ENCODE measurements at regions not wholly inside any gene's neighbourhood (a gene's known extent, or its start where the extent isn't known, plus 50 kb on each side); places are given as distances from the start of the nearest gene placed in this dataset.

- H3K27ac Mint-ChIP-seq (ENCODE audit: unreplicated experiment): no peak overlapping the region
- no peaks in the 10 kb centered on the region for H3K79me2 ChIP-seq (ENCODE audit: insufficient read depth, low read length)
- H3K27me3 ChIP-seq (ENCODE audit: insufficient read depth, low read length): no peaks in the 10 kb centered on the region
- H3K9me3 ChIP-seq (ENCODE audit: insufficient read depth, low read depth, low read length): no peaks in the 10 kb centered on the region
- H3K36me3 Mint-ChIP-seq (ENCODE audit: low read depth, unreplicated experiment): no peaks in the 10 kb centered on the region
- no peaks in the 10 kb centered on the region for H3K27me3 Mint-ChIP-seq (ENCODE audit: low read depth, unreplicated experiment)
- no peaks in the 10 kb centered on the region for H4K20me1 ChIP-seq (ENCODE audit: insufficient read depth, low read length)
- H3K4me1 ChIP-seq (ENCODE audit: insufficient read depth, low read length): no peaks in the 10 kb centered on the region
- no peak overlapping the region for H3K4me2 ChIP-seq (ENCODE audit: low read length)
- H3K4me3 ChIP-seq (ENCODE audit: insufficient read depth, low read depth, low read length): no peak overlapping the region
- DNase-seq (ENCODE audit: low read depth) (peak; percentile 12), FAIRE-seq (no peak)
- H2AFZ ChIP-seq (ENCODE audit: low read depth, low read length): no peak overlapping the region
- TF ChIP-seq CTCF (IDR thresholded peaks at IDR 0.05; ENCODE audit: insufficient read depth, low read depth, low read length) (no peak), EZH2 (IDR thresholded peaks at IDR 0.05; ENCODE audit: insufficient read depth, low read length) (no peak)
- peaks cover 3% of the 10 kb centered on the region for H3K4me1 Mint-ChIP-seq (ENCODE audit: low read depth, unreplicated experiment)
- H3K4me3 Mint-ChIP-seq (ENCODE audit: unreplicated experiment): no peak overlapping the region
- H3K9me3 Mint-ChIP-seq (ENCODE audit: unreplicated experiment): peaks cover 1% of the 10 kb centered on the region
- H3K36me3 ChIP-seq (ENCODE audit: insufficient read depth, low read length): no peaks in the 10 kb centered on the region
- H3K9ac ChIP-seq (ENCODE audit: low read length): no peak overlapping the region
- H3K27ac ChIP-seq (ENCODE audit: low read depth, low read length): no peak overlapping the region
These were observed 1463.4 kb upstream of the PCDH20 start for GRCh38 chr13:62879071-62879470.

GRCh38 chr13:62875118-62875640 lies 1459.5 kb upstream of the PCDH20 start:
- no peak overlapping the region for H3K27ac Mint-ChIP-seq (ENCODE audit: unreplicated experiment)
- FAIRE-seq (no peak), DNase-seq (ENCODE audit: low read depth) (no peak)
- H3K36me3 Mint-ChIP-seq (ENCODE audit: low read depth, unreplicated experiment): no peaks in the 10 kb centered on the region
- H3K27me3 Mint-ChIP-seq (ENCODE audit: low read depth, unreplicated experiment): no peaks in the 10 kb centered on the region
- no peaks in the 10 kb centered on the region for H3K27me3 ChIP-seq (ENCODE audit: insufficient read depth, low read length)
- TF ChIP-seq CTCF (IDR thresholded peaks at IDR 0.05; ENCODE audit: insufficient read depth, low read depth, low read length) (no peak), EZH2 (IDR thresholded peaks at IDR 0.05; ENCODE audit: insufficient read depth, low read length) (no peak)
- no peaks in the 10 kb centered on the region for H4K20me1 ChIP-seq (ENCODE audit: insufficient read depth, low read length)
- no peak overlapping the region for H3K4me3 Mint-ChIP-seq (ENCODE audit: unreplicated experiment)
- no peaks in the 10 kb centered on the region for H3K79me2 ChIP-seq (ENCODE audit: insufficient read depth, low read length)
- H3K9me3 ChIP-seq (ENCODE audit: insufficient read depth, low read depth, low read length): no peaks in the 10 kb centered on the region
- H3K9ac ChIP-seq (ENCODE audit: low read length): no peak overlapping the region
- peaks cover 1% of the 10 kb centered on the region for H3K9me3 Mint-ChIP-seq (ENCODE audit: unreplicated experiment)
- H3K4me2 ChIP-seq (ENCODE audit: low read length): no peak overlapping the region
- H3K27ac ChIP-seq (ENCODE audit: low read depth, low read length): no peak overlapping the region
- no peaks in the 10 kb centered on the region for H3K36me3 ChIP-seq (ENCODE audit: insufficient read depth, low read length)
- H3K4me3 ChIP-seq (ENCODE audit: insufficient read depth, low read depth, low read length): no peak overlapping the region
- no peaks in the 10 kb centered on the region for H3K4me1 ChIP-seq (ENCODE audit: insufficient read depth, low read length)
- H2AFZ ChIP-seq (ENCODE audit: low read depth, low read length): no peak overlapping the region
- H3K4me1 Mint-ChIP-seq (ENCODE audit: low read depth, unreplicated experiment): peaks cover 3% of the 10 kb centered on the region

- FAIRE-seq: no peak
- H3K9ac ChIP-seq (ENCODE audit: low read length): no peak overlapping the region
These were observed 1434.7 kb upstream of the PCDH20 start for GRCh38 chr13:62850331-62850730.

More at GRCh38 chr13:62850331-62850730, 1434.7 kb upstream of the PCDH20 start:
- Histone ChIP-seq H3K36me3 (ENCODE audit: insufficient read depth, low read length) (no peaks in the 10 kb centered on the region), H3K79me2 (ENCODE audit: insufficient read depth, low read length) (no peaks in the 10 kb centered on the region), H3K27ac (ENCODE audit: low read depth, low read length) (no peak overlapping the region), H3K4me3 (ENCODE audit: insufficient read depth, low read depth, low read length) (no peak overlapping the region), H3K27me3 (ENCODE audit: insufficient read depth, low read length) (no peaks in the 10 kb centered on the region), H3K9me3 (ENCODE audit: insufficient read depth, low read depth, low read length) (no peaks in the 10 kb centered on the region), H2AFZ (ENCODE audit: low read depth, low read length) (no peak overlapping the region), H4K20me1 (ENCODE audit: insufficient read depth, low read length) (no peaks in the 10 kb centered on the region), H3K4me2 (ENCODE audit: low read length) (no peak overlapping the region), H3K4me1 (ENCODE audit: insufficient read depth, low read length) (no peaks in the 10 kb centered on the region)
- Mint-ChIP-seq H3K27ac (ENCODE audit: unreplicated experiment) (no peak overlapping the region), H3K4me1 (ENCODE audit: low read depth, unreplicated experiment) (no peaks in the 10 kb centered on the region), H3K9me3 (ENCODE audit: unreplicated experiment) (no peaks in the 10 kb centered on the region), H3K4me3 (ENCODE audit: unreplicated experiment) (no peak overlapping the region), H3K27me3 (ENCODE audit: low read depth, unreplicated experiment) (no peaks in the 10 kb centered on the region), H3K36me3 (ENCODE audit: low read depth, unreplicated experiment) (no peaks in the 10 kb centered on the region)
- TF ChIP-seq EZH2 (IDR thresholded peaks at IDR 0.05; ENCODE audit: insufficient read depth, low read length) (no peak), CTCF (IDR thresholded peaks at IDR 0.05; ENCODE audit: insufficient read depth, low read depth, low read length) (no peak)
- no peak for DNase-seq (ENCODE audit: low read depth)

All from astrocyte (in vitro differentiated cells and primary cell).